Right lobe of liver (tissue), 4 donors: ENCODE measurements at regions not wholly inside any gene's neighbourhood (a gene's known extent, or its start where the extent isn't known, plus 50 kb on each side); places are given as distances from the start of the nearest gene placed in this dataset.

Experiments
- CTCF ChIP-seq, 4 donors: fragments of 200-600 bp in 3 of 4; fragments of 450-650 bp in 1 of 4; IDR thresholded peaks; one replicate each; pipeline versions ENCODE4 v1.5.1 to v1.8.0; 2016 to 2022; ENCODE audit warnings: antibody characterized with exemption in 4 of 4, mild to moderate bottlenecking in 2 of 4
- POLR2A ChIP-seq: fragments of 450-650 bp; IDR thresholded peaks from one replicate; pipeline ENCODE4 v1.6.1; 2017; ENCODE audit warnings: antibody characterized with exemption, mild to moderate bottlenecking
- donor health status: DM: no; HTN: no; CAD: no.
- donor health status: DM: no; HTN: no; CAD: no.
- donor health status: DM: no; HTN: yes; CAD: no.

GRCh38 chr6:125662296-125662695 is 87.1 kb upstream of the HEY2 start:
- no peak for TF ChIP-seq CTCF (IDR thresholded peaks at IDR 0.05)
- TF ChIP-seq POLR2A = no peak
